ENCODE measurements at regions not wholly inside any gene's neighbourhood (a gene's known extent, or its start where the extent isn't known, plus 50 kb on each side); places are given as distances from the start of the nearest gene placed in this dataset.
"Not testable (repeated sequence)": the region's sequence is repeated elsewhere in the genome, so short reads cannot be mapped to it uniquely, and the experiment has no call there.

DNA sequence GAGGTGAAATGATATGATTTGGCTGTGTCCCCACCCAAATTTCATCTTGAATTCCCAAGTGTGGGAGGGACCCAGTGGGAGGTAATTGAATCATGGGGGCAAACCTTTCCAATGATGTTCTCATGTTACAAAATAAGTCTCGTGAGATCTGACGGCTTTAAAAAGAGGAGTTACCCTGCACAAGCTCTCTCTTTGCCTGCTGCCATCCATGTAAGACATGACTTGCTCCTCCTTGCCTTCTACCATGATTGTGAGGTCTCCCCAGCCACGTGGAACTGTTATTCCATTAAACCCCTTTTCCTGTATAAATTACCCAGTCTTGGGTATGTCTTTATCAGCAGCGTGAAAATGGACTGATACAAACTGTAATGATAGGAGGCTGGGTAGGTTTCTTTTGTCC, 145.1 kb downstream of the AKR1D1 start:
- not testable (repeated sequence) for ATAC-seq

DNA sequence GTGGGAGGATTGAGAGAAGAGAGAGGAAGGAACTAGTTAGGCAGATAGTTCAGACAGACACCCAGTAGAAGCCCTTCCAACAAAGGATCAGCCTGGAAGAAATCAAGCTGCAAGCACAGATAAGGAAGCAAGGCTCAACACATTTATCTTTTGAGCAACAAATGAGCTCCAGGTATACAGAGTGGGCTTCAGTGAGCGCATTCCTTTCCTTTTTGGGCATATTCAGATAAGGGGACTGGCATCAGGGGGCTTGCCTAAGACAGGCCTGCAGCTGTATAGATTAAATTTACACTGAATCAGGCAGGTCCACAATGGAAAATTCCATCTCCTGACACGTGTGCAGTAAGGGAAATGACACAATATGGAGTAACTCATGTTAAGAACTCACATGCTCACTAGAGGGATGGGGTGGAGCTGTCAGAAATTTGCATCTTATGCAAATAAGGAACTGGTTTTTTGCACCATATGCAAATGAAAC, 147.2 kb downstream of the AKR1D1 start:
- no peak for ATAC-seq

DNA sequence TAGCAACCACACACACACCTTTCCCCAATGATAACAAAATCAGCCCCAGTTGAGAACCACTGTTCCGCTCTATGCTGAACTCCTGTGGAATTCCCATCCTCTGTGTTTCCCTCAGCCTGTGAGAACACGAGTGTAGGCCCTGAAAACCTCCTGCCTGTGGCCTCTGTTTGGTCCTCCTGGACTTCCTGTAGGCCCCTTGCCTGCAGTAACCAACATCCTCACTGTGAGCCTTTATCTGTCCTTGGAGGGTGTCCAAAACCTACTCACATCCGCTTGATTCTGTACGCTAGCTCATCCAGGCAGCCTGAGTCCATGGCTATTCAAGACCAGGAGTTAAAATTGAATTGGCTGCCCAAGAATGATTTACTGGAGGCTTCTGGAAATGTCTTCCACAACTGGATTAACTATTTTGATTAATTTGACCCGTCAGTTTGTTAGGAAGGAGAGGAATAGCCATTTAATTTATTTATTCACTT, 149.8 kb downstream of the AKR1D1 start:
- ATAC-seq, result no peak

DNA sequence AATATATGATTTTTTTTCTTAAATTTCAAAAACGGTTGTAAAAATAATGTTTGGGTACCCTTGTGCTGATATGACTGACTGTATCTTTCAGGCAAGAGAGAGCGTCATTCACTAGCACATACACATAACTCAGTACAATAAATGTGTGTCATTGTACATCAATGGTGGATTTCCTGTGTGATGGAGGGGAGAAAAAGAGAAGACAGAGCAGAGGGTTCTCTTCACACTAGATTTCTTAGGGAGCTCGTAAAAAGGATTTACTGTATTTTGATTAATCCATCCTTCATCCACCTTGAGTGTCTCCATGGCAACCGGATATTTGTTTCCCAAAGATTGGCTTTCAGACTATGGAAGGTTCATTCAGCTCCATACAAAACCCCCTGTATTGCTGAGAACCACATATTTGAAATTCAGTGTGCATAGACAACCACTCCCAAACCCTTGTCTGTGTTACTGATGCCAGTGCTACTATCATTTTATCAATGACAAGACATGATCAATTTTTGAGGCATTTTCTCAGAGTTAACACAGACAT, 150.6 kb downstream of the AKR1D1 start:
- no peak for ATAC-seq

DNA sequence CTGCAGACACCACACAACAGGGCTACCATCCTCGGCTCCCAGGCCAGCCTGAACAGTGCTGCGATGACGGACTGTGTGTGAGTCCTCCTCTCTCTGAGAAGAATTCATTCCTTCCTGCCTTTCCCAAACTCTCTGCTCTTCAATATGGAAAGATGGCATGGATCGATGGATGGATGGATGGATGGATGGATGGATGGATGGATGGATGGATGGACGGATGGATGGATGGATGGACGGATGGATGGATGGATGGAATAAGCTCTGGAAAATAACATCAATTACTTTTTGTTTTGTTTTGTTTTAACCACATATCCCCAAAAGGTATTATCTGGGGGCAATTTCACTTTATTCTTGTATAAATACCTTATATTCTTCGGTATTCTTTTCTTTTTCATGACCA, 151.9 kb downstream of the AKR1D1 start:
- no peak for ATAC-seq

DNA sequence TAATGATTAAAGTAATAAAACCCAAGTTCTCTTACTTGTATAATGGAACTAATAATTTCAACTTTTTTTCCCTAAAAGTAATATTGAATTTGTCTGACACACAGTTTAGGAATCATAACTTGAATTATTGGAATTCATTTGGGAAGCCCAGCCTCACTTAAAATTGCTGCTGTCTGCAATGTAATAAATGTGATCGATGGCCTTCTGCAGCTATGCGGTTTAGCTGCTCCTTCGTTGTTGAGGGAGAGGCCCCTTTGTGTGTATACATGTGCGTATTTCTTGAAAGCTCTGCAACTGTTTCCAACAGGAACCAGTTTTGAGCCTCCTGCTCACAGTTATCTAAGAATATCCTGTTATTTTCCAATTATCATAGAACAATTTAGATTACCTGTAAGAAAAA, 152.5 kb downstream of the AKR1D1 start:
- no peak for ATAC-seq

DNA sequence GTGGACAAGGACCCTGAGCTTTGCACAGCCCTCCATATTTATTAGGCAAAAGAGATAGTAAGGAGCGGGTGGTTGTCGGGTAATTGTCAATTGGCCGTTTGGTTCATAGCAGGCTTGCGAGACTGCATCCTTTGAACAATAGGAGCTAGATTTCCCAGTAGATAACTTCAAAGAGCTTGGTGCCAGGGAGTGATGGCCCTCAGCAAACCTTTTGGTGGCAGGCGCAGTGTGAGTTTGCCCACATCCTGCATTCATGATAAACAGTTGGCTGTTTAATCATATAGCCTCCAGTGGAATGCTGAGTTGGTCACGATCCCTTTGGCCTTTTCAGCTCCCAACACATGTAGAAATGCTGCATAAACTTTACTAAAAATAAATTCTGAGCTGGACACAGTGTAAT, 156.9 kb downstream of the AKR1D1 start:
- no peak for ATAC-seq

DNA sequence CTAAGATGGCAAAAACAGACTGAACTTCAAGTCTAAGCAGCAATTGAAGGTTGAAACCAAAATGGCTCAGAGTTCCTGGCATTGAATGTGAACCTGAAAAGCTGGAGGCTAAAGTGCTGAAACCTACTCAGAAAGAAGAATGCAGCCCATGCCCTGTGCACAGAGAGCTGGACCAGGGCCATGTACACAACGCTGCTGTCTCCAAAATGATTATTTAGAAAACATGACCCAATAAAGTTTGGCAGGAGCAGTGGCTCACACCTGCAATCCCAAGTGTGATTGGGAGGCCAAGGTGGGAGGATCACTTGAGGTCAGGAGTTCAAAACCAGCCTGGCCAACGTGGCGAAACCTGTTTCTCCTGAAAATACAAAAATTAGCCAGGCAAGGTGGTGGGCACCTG, 158.9 kb downstream of the AKR1D1 start:
- no peak for ATAC-seq

DNA sequence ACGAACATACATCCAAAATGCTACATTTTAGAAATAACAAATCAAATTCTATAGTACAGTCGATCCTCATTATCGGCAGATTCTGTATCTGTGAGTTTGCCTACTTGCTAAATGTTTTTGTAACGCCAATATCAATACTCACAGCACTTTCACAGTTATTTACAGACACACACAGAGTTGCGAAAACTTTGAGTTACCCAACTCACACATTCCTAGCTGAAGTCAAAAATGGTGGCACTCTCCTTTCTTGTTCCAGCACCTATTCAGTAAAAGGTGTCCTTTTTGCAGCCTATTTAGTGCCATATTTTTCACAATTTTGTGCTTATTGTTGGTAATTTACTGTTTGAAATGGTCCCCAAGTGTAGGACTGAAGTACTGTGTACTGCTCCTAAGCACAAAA, 161.7 kb downstream of the AKR1D1 start:
- no peak for ATAC-seq

DNA sequence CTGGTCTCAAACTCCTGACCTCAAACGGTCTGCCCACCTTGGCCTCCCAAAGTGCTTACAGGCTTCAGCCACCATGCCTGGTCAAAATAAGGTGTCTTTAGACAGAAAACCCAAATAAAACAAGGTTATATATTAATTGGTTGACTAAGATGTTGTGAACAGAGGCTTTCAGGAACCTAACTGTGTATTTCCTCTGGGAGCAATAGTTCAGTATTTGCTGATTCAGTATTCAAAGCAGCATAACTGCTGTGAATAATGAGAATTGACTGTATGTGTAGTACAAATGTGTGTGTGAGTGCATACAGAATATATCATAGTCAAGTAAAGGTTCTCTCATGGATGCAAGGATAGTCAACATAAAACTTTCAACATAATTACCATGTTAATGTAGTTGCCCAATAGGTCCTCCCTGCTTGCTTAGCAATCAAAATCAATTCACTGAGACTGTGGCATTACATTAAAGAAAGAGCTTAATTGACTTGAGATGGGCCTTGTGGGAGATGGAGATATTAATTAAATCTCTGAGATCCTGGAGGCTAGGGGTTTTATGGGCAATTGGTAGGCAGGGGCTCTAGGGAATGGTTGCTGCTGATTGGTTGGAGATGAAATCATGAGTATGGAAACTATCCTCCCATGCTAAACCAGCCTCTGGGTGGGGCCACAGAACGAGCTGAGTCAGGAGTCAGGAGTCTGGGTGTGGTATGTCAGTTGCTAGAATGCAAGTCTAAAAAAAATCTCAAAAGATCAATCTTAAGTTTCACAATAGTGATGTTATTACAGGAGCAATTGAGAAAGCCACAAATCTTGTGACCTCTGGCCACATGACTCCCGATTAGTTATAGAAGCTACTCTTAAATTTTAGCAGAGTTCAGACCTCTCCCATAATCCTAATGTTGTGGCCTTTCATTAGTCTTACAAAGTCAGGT, 162.7 kb downstream of the AKR1D1 start:
- ATAC-seq, result peak; percentile 82

DNA sequence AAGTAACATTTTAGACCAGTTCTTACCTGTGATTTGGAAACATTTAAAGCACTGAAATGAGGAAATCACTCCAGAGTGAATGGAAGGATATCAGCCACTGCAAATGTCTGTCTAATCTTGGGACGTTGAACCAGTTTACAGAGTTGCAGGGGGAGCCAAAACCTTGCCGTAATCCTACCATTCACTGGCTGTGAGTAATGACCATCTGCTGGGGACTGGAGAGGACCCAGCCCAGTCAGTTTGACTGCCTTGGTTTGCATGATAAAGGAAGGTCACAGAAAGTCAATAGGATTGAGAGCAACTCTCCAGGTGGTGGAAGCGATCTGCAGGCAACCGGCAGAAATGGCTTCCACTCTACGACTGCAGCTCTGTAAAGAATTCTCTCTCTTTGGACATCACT, 167.2 kb downstream of the AKR1D1 start:
- peak; percentile 50 for ATAC-seq

DNA sequence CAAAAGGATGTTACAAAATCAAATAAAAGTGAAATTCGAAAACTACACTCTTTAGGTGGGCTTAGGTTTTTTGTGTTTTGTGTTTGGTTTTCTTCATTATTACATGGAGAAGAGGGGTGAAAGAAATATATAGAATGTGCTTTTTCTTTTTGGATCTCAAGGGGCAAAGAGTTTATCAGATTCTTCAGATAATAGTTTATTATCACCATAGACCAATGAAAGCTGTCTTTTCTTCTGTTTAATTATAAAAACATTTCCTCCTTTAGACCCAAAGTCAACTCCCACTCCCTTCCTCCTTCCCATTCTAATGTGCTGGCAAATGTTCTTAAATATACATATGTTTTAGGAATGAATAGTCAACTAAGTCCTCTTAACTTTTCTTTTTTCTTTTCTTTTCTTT, 167.6 kb downstream of the AKR1D1 start:
- ATAC-seq, result no peak

DNA sequence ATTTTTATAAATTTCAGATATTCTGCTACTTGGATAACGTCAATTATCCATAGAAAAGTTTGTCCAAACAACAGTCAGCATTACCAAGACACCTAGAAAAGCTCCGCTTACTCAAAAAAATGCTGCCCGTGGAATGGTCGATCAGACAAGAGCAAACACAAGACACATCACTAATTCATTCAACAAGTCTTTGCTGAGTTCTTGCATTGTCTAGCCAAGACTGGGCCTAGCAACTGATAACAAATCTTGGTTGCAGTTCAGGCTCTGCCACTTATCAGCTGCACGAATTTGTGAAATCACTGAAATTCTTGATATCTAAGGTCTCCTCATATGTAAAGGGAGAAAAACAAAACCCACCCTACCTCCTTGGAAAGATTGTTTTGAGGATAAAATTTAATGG, 168.3 kb downstream of the AKR1D1 start:
- ATAC-seq, result no peak

DNA sequence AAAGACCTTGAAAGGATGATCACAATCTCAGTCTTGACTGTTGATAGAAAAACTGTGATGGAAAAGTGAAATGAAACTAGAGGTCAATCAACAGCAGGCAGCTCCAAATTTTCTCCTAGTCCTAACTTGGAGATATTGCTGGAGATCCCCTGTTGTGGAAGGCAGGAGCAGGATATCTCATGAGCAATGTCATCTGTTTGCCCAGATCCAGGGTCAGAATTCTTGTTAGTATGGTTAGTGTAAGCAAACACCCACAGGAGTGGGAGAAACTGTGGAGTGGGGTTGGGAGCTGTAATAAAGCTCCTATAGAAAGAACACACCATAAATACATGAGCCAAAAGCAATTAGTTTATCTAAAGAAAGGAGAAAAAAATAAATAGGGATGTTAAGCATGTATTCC, 169.0 kb downstream of the AKR1D1 start:
- no peak for ATAC-seq

DNA sequence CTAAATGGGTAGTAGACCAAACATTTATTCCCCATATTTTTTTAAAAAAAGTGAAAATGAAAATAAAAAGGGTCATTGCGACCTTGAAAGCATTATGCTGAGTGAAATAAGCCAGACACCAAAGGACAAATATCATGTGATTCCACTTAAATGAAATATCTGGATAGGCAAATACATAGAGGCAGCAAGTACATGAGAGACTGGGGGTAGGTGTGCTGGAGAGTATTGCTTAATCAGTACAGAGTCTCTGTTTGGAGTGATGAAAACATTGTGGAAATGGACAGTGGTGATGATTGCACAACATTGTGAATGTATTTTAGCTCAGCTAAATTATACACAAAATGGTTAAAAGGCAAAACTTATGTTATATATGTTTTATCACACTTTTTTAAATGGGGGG, 169.4 kb downstream of the AKR1D1 start:
- ATAC-seq, result no peak

DNA sequence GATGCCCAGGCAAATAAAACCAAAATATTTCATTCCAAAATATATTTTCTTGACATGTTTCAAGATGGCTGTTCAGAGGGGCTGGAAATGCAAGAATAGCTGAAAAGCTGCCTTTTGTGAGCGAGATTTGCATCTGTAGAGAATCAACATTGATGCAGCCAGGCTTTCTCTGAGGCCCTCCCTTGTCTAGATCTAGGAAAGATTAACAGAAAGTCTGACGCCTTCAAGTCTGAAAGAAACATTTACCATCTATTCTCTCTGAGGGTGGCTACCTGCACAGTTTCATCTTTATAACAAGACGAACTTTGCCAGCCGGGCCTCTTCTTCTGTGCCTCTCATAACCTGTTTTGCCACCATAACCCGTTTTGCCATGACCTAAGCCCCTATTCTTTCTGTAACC, 170.2 kb downstream of the AKR1D1 start:
- no peak for ATAC-seq

DNA sequence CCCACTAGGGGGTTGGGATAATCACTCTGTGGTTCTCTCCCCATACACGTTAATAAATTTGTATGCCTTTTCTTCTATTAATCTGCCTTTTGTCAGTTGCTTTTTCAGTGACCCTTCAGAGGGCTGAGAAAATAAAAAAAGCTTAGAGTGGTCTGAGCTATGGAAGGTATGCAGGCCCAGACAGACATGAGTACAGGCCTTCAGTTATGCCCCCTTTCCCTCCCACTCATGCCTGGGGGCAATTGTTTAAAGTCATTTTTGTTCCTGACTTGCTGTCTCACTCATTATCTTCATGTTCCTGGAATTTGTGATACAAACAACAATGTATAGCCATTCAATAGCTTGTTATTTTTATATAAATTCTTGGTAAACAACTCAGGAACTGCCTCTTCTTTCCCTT, 170.8 kb downstream of the AKR1D1 start:
- no peak for ATAC-seq

DNA sequence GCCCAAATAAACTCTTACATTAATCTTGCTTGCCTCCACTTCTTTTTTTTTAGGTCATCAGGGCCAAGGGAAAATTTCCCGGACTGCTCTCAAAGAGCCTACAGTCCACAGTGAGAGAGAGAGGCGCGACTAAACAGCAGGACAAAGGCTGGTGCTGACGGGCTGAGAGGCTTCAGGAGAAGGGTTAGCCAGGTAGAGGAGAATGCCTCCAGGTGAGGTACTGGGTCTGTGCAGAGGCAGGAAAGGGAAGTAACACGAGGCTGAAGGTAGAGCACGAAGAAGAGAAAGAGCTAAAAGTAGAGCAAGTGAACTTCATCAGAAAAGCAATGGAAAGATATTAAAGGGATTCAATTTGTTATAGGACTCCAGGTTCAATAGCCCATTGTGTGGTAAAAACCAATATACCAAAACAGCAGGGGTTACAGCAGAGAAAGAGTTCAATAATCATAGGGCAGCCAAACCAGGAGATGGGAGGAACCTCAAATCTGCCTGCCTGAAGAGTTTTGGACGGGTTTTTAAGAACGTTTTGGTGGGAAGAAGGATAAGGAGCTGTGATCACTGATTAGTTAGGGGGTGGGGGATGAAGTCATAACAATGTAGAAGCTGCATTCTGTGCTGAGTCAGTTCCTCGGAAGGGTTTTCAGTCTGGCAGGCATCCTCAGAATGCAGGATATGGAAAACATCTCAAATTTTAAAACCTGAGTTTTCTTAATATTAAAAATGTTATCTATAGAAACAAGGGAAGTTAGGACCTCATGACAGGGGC, 171.5 kb downstream of the AKR1D1 start:
- ATAC-seq, result no peak

DNA sequence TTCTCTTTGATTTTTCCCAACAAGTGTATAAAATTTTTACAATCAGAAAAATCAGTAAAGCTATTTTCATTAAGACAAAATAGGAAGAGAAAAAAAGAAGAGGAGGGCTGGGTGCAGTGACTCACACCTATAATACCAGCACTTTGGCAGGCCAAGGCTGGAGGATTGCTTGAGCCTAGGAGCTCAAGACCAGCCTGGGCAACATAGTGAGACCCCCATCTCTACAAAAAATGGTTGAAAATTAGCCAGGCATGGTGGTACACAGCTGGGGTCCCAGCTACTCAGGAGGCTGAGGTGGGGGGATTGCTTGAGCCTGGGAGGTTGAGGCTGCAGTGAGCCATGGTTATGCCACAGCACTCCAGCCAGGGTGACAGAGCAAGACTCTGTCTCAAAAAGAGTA, 172.3 kb downstream of the AKR1D1 start:
- no peak for ATAC-seq

DNA sequence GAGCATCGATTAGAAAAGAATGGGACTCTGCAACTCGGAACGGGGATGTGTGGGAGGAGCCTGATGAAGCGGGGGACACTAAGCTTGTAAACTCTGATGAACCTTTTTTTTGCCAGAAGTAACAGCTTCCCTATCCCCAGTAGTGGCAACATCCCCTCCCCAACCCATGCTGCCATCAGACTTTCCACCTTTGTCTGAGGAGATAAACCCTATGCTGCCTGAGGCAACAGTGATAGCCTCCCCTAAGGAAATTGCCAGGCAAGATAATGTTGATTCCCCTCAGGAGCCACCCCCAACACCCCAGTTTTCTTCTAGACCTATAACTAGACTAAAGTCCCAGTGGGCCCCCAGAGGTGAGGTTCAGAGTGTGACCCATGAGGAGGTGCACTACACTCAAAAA, 173.7 kb downstream of the AKR1D1 start:
- ATAC-seq, result no peak

DNA sequence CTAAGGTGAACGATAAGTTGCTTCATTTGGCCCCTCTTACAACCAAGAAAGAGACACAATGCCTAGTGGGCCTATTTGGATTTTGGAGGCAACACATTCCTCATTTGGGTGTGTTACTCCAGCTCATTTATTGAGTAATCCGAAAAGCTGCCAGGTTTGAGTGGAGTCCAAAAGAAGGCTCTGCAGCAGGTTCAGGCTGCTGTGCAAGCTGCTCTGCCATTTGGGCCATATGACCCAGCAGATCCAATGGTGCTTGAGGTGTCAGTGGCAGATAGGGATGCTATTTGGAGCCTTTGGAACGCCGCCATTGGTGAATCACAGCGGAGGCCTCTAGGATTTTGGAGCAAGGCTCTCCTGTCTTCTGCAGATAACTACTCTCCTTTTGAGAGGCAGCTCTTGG, 176.4 kb downstream of the AKR1D1 start:
- not testable (repeated sequence) for ATAC-seq

DNA sequence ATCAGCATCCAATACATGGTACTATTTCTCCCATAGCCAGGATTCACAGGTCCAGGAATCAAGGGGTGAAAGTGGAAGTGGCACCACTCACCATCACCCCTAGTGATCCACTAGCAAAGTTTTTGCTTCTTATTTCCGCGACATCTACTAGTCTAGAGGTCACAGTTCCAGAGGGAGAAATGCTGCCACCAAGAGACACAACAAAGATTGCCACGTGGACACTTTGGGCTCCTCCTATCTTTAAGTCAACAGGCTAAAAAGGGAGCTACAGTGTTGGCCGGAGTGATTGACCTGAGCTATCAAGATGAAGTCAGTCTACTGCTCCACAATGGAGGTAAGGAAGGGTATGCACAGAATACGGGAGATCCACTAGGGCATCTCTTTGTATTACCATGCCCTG, 178.2 kb downstream of the AKR1D1 start:
- ATAC-seq, result no peak

DNA sequence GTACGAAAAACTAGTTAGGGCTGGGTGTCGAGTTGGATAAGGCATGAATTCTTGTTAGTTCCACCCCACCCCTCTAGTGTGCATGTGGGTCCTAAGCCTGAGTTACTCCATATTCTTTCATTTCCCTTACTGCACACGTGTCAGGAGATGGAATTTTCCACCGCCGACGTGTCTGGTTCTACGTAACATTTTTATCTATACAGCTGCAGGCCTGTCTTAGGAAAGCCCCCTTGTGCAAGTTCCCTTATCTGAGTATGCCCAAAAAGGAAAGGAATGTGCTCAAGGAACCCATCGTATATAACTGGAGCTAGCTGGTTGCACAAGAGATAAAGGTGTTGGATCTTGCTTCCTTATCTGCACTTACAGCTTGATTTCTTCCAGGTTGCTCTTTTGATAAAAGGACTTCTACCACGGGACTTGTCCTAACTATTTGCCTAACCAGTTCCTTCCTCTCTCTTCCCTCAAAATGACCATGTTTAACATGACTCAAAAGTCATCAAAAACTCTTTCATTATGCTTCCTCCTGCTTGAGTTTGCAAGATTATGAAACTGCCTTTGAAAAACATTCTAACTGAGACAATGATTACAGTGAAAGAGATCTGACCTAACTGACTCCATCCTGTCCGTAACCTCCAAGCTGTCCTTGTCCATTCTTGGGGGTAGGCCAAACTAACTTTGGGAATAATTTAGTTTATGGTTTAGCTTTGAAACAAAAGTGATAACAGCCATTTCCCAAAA, 181.4 kb downstream of the AKR1D1 start:
- no peak for ATAC-seq

All from esophagus mucosa (tissue), 1 donor.